Fibroblast of lung (primary cell): ENCODE measurements at regions not wholly inside any gene's neighbourhood (a gene's known extent, or its start where the extent isn't known, plus 50 kb on each side); places are given as distances from the start of the nearest gene placed in this dataset.

Experiments
- CTCF ChIP-seq, 2 donors: IDR thresholded peaks in 1 of 2; conservative IDR thresholded peaks in 1 of 2; 1 replicate in 1 of 2; 2 replicates in 1 of 2; pipeline ENCODE4 v1.5.1; 2011 to 2012; ENCODE audit warnings: low read length in 2 of 2, control low read depth in 1 of 2, inconsistent platforms in 1 of 2, low read depth in 1 of 2, mild to moderate bottlenecking in 1 of 2
- EZH2 ChIP-seq: IDR thresholded peaks from 2 replicates; pipeline ENCODE4 v1.5.1; 2012; ENCODE audit warnings: low read length, control low read depth, mild to moderate bottlenecking; ENCODE audit errors: missing control alignments

- TF ChIP-seq CTCF (conservative IDR thresholded peaks at IDR 0.05 in 1 of 2, IDR thresholded peaks at IDR 0.05 in 1 of 2; ENCODE audit: low read depth in 1 of 2, low read length in 2 of 2), result no peak
- no peak for TF ChIP-seq EZH2
Observed at GRCh38 chr4:128735714-128736113, 73.8 kb upstream of the JADE1 start.
